WERI-Rb-1 (cell line): ENCODE measurements at regions not wholly inside any gene's neighbourhood (a gene's known extent, or its start where the extent isn't known, plus 50 kb on each side); places are given as distances from the start of the nearest gene placed in this dataset.
"Not testable (repeated sequence)": the region's sequence is repeated elsewhere in the genome, so short reads cannot be mapped to it uniquely, and the experiment has no call there.

Source experiments
- DNase-seq: peaks from one replicate; pipeline ENCODE4 v3.0.0-alpha.2; 2020
- H3K27ac ChIP-seq: fragments of 250-450 bp; sonication (Bioruptor Pico); 2 replicates; pipeline ENCODE4 v1.5.1; 2020; ENCODE audit warnings: mild to moderate bottlenecking, moderate library complexity
- H3K27me3 ChIP-seq: fragments of 250-450 bp; sonication (Bioruptor Pico); 2 replicates; pipeline ENCODE4 v1.5.1; 2021; ENCODE audit warnings: mild to moderate bottlenecking, low read depth, moderate library complexity; ENCODE audit not compliant: insufficient read depth, severe bottlenecking
- H3K36me3 ChIP-seq: fragments of 250-450 bp; sonication (Bioruptor Pico); 2 replicates; pipeline ENCODE4 v1.5.1; 2020; ENCODE audit warnings: mild to moderate bottlenecking, moderate library complexity
- H3K4me3 ChIP-seq: 2 replicates; pipeline ENCODE4 v1.5.1; 2011; ENCODE audit warnings: low read depth, mild to moderate bottlenecking, control low read depth, low read length
- H3K9me3 ChIP-seq: fragments of 250-450 bp; sonication (Bioruptor Pico); 2 replicates; pipeline ENCODE4 v1.5.1; 2021; ENCODE audit warnings: mild to moderate bottlenecking, moderate library complexity; ENCODE audit not compliant: severe bottlenecking
- CTCF ChIP-seq: IDR thresholded peaks from 2 replicates; pipeline ENCODE4 v1.5.1; 2011; ENCODE audit warnings: low read depth, mild to moderate bottlenecking, control low read depth, inconsistent platforms, low read length

GRCh38 chr1:24268555-24268954 is 50.6 kb upstream of the GRHL3 start:
- DNase-seq, H3K4me3 ChIP-seq: not testable (repeated sequence)

GRCh38 chr1:24266998-24267397 is 52.2 kb upstream of the GRHL3 start:
- H3K27ac ChIP-seq = no peak overlapping the region
- TF ChIP-seq CTCF = no peak
- H3K9me3 ChIP-seq = peaks cover 4% of the 10 kb centered on the region

More at GRCh38 chr1:24268555-24268954, 50.6 kb upstream of the GRHL3 start:
- H3K9me3 ChIP-seq, H3K27ac ChIP-seq, H3K36me3 ChIP-seq, H3K27me3 ChIP-seq: not testable (repeated sequence)

GRCh38 chr1:24266398-24266941 is 52.7 kb upstream of the GRHL3 start:
- Histone ChIP-seq H3K36me3 (no peaks in the 10 kb centered on the region), H3K4me3 (no peak overlapping the region), H3K9me3 (peaks cover 6% of the 10 kb centered on the region), H3K27ac (no peak overlapping the region), H3K27me3 (no peaks in the 10 kb centered on the region)
- DNase-seq = no peak
- no peak for TF ChIP-seq CTCF

More at GRCh38 chr1:24266998-24267397, 52.2 kb upstream of the GRHL3 start:
- H3K36me3 ChIP-seq = no peaks in the 10 kb centered on the region
- no peak for DNase-seq
- no peaks in the 10 kb centered on the region for H3K27me3 ChIP-seq
- H3K4me3 ChIP-seq = no peak overlapping the region

- Histone ChIP-seq H3K27ac (no peak overlapping the region), H3K36me3 (no peaks in the 10 kb centered on the region), H3K27me3 (no peaks in the 10 kb centered on the region), H3K4me3 (no peak overlapping the region), H3K9me3 (peaks cover 6% of the 10 kb centered on the region)
- no peak for DNase-seq
- TF ChIP-seq CTCF = no peak
Observed at GRCh38 chr1:24263746-24264145, 55.4 kb upstream of the GRHL3 start.

GRCh38 chr1:24263211-24263610 is 55.9 kb upstream of the GRHL3 start:
- no peaks in the 10 kb centered on the region for H3K36me3 ChIP-seq
- no peaks in the 10 kb centered on the region for H3K27me3 ChIP-seq
- peaks cover 6% of the 10 kb centered on the region for H3K9me3 ChIP-seq
- H3K4me3 ChIP-seq = no peak overlapping the region
- TF ChIP-seq CTCF = no peak
- H3K27ac ChIP-seq = no peak overlapping the region
- DNase-seq = no peak

- DNase-seq = no peak
- TF ChIP-seq CTCF = no peak
- H3K9me3 ChIP-seq = peaks cover 6% of the 10 kb centered on the region
Observed at GRCh38 chr1:24261977-24262376, 57.2 kb upstream of the GRHL3 start.

More at GRCh38 chr1:24261977-24262376, 57.2 kb upstream of the GRHL3 start:
- Histone ChIP-seq H3K36me3 (no peaks in the 10 kb centered on the region), H3K27ac (no peak overlapping the region), H3K4me3 (no peak overlapping the region), H3K27me3 (no peaks in the 10 kb centered on the region)
